ENCODE measurements at regions not wholly inside any gene's neighbourhood (a gene's known extent, or its start where the extent isn't known, plus 50 kb on each side); places are given as distances from the start of the nearest gene placed in this dataset.
"Not testable (repeated sequence)": the region's sequence is repeated elsewhere in the genome, so short reads cannot be mapped to it uniquely, and the experiment has no call there.

- DNase-seq (ENCODE audit: low read depth in 2 of 2) = no peak
Measured at GRCh38 chr10:35933491-35933890, 291.4 kb upstream of the FZD8 start.

GRCh38 chr10:35929962-35930361, 287.9 kb upstream of the FZD8 start:
- not testable (repeated sequence) for DNase-seq (ENCODE audit: low read depth in 2 of 2)

GRCh38 chr10:35928748-35929147, 286.7 kb upstream of the FZD8 start:
- no peak for DNase-seq (ENCODE audit: low read depth in 2 of 2)

GRCh38 chr10:35927990-35928488, 285.9 kb upstream of the FZD8 start:
- no peak for DNase-seq (ENCODE audit: low read depth in 2 of 2)

GRCh38 chr10:35927341-35927740, 285.2 kb upstream of the FZD8 start:
- no peak for DNase-seq (ENCODE audit: low read depth in 2 of 2)

- no peak for DNase-seq (ENCODE audit: low read depth in 2 of 2)
Measured at GRCh38 chr10:35926846-35927245, 284.8 kb upstream of the FZD8 start.

GRCh38 chr10:35925493-35925892, 283.4 kb upstream of the FZD8 start:
- no peak for DNase-seq (ENCODE audit: low read depth in 2 of 2)

- no peak for DNase-seq (ENCODE audit: low read depth in 2 of 2)
Measured at GRCh38 chr10:35924759-35925158, 282.7 kb upstream of the FZD8 start.

GRCh38 chr10:35922876-35923600, 280.9 kb upstream of the FZD8 start:
- no peak for DNase-seq (ENCODE audit: low read depth in 2 of 2)

GRCh38 chr10:35921866-35922350, 279.8 kb upstream of the FZD8 start:
- DNase-seq (ENCODE audit: low read depth in 2 of 2) = no peak

GRCh38 chr10:35916791-35917190, 274.7 kb upstream of the FZD8 start:
- no peak for DNase-seq (ENCODE audit: low read depth in 2 of 2)

GRCh38 chr10:35913628-35914027, 271.5 kb upstream of the FZD8 start:
- no peak for DNase-seq (ENCODE audit: low read depth in 2 of 2)

GRCh38 chr10:35912615-35913569, 270.8 kb upstream of the FZD8 start:
- DNase-seq (ENCODE audit: low read depth in 2 of 2) = no peak

- DNase-seq (ENCODE audit: low read depth in 2 of 2) = no peak
Measured at GRCh38 chr10:35911954-35912353, 269.9 kb upstream of the FZD8 start.

- no peak for DNase-seq (ENCODE audit: low read depth in 2 of 2)
Measured at GRCh38 chr10:35911233-35911632, 269.1 kb upstream of the FZD8 start.

- no peak for DNase-seq (ENCODE audit: low read depth in 2 of 2)
Measured at GRCh38 chr10:35910234-35910633, 268.1 kb upstream of the FZD8 start.

GRCh38 chr10:35909121-35909720, 267.1 kb upstream of the FZD8 start:
- DNase-seq (ENCODE audit: low read depth in 2 of 2) = no peak

- DNase-seq (ENCODE audit: low read depth in 2 of 2) = no peak
Measured at GRCh38 chr10:35908451-35908850, 266.4 kb upstream of the FZD8 start.

- no peak for DNase-seq (ENCODE audit: low read depth in 2 of 2)
Measured at GRCh38 chr10:35907548-35907947, 265.5 kb upstream of the FZD8 start.

- DNase-seq (ENCODE audit: low read depth in 2 of 2) = no peak
Measured at GRCh38 chr10:35906155-35906554, 264.1 kb upstream of the FZD8 start.

GRCh38 chr10:35903021-35903420, 260.9 kb upstream of the FZD8 start:
- DNase-seq (ENCODE audit: low read depth in 2 of 2) = no peak

All from stimulated activated CD4-positive, alpha-beta T cell treated with anti-CD3 and anti-CD28 coated beads, Interleukin-15, amount 100 ng/mL, for 48 hours (primary cell).